ENCODE measurements at regions not wholly inside any gene's neighbourhood (a gene's known extent, or its start where the extent isn't known, plus 50 kb on each side); places are given as distances from the start of the nearest gene placed in this dataset.

GRCh38 chr14:101032433-101032832, 128.9 kb upstream of the RTL1 start:
- TF ChIP-seq POLR2A (IDR thresholded peaks at IDR 0.05): no peak
- TF ChIP-seq CTCF (IDR thresholded peaks at IDR 0.05): no peak

Data from right lobe of liver (tissue), 4 donors.